HG03064 (cell line): ENCODE measurements at regions not wholly inside any gene's neighbourhood (a gene's known extent, or its start where the extent isn't known, plus 50 kb on each side); places are given as distances from the start of the nearest gene placed in this dataset.
A peak's percentile ranks its signal among the peaks of the same experiment; 100 is the strongest.

Source experiments
- ATAC-seq: cut with Tn5 transposase; IDR thresholded peaks from one replicate; pipeline ENCODE4 v1.9.1; 2021; ENCODE audit warnings: low read depth; ENCODE audit not compliant: unreplicated experiment

DNA sequence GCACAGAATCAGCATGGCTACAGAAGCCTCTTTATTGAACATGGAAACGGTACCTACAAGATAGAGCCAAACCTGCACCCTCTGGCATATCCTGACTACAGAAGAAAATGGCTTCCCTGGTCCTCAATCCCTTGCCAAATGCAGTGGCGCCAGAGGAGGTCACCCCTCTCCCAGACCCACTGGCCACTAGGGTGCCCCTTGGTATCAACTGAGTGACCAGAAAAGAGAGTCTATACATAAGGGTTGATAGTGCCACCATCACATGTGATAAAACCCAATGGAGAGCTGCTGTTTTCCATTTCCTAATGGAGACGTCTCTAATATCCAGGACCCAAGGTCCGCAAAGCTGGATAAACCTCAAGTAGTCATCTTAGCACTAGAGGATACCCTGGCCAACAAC lies 52.7 kb upstream of the ALK start:
- no peak for ATAC-seq

- no peak for ATAC-seq
Measured at GRCh38 chr2:29977284-29977683, 55.9 kb upstream of the ALK start.

DNA sequence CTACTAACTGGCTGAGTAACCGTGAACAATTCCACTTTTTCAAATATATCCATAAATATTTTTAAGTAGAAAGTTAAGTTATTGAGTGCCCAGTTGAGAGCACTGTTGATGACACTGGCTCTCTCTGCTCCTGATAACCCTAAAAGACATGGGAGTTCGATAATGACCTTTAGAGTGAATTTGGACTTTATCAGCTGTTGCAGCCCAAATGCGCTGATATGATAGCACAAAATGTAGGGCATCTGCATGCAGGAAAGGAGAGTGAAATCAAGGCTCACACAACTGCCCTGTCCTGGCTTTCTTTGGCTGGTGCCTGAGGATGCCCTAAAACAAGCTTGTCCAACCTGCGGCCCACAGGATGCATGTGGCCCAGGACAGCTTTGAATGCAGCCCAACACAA lies 60.0 kb upstream of the ALK start:
- no peak for ATAC-seq

- no peak for ATAC-seq
Measured at GRCh38 chr2:29983308-29983707, 61.9 kb upstream of the ALK start.

DNA sequence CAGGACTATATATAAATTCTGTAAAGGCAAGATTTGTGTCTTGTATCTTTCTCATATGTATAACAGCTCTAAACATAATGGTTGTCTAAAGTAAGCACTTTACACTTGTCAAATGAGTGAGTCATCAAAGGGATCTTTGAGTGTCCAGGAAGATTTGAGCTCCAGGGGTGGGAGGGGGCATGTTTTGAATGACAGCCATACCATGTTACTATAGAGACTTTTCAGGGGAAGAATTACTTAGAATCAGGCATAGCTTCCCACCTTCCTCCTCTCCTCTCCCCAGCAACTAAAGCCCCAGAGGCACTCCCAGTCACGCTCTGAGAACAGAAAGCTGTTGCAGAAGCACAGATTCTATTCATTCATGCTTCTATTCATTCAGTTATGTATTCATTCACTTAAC lies 65.8 kb upstream of the ALK start:
- no peak for ATAC-seq

GRCh38 chr2:29990129-29990528 lies 68.7 kb upstream of the ALK start:
- ATAC-seq, result no peak

DNA sequence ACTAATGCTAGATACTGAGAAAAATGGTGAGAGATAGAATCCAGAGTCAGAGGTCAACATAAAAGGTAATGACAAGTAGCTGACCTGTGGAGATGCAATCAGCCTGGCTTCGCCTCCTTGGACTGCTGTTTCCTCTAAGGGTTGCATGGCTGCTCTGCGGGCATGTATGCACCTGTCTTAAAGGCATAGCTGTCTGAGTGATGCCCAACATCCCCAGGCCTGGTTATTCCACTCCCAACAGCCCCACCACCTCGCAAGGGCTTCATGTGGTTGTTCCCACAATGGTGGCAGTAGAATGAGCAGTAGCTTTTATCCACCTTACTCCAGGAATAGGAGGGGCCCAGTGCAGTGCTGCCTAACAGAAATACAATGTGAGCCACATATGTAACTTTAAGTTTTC lies 69.7 kb upstream of the ALK start:
- ATAC-seq, result no peak

- no peak for ATAC-seq
Measured at GRCh38 chr2:29995241-29995640, 73.9 kb upstream of the ALK start.

GRCh38 chr2:30003128-30003527 lies 81.7 kb upstream of the ALK start:
- no peak for ATAC-seq

DNA sequence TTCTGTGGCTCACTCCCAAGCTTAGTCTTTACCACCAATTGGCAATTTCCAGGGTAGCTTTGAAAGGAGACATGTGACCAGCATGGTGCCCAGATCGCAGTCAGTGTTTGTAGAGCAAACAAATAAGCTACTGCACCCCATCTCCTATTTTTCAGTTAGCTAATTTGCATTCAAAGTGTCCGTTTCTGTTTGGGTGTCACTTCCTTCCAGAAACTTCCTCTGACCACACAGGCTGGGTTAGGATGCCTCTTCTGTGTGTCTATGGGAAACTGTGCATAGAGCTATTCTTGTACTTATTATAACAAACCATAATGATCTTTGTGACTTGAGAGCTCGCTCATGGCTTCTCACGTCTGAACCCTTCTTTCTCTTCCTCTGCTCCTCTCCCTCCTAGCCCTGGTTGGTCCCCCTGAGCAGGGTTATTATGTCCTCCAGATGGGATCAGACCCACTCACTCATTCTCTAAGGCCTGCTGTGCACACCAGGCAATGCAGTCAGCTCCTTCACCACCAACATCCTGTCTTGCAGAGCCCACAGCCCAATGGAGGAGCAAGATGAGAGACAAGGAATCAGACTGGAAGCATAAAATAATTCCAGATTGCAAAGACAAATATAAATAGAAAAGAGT lies 101.2 kb upstream of the ALK start:
- ATAC-seq, result peak; percentile 86

DNA sequence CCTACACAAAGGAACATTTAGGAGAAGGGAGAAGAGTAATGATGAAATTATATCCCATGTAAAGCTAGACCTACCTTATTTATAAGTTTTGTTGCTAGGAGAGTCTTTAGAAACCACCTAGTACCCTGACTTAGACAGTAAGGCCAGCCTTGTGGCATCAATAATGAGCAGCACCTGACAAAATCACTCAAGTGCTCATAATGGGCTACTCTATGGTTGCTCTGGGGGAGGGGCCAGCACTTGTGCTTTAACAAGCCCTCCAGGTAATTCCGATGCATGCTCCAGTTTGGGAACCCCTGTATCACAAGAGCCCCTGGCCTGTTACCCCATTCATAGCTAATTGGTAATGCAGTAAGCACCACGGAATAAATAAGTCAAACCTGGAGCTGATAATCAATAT lies 102.9 kb upstream of the ALK start:
- no peak for ATAC-seq

- no peak for ATAC-seq
Measured at GRCh38 chr2:30026091-30027055, 105.0 kb upstream of the ALK start.

DNA sequence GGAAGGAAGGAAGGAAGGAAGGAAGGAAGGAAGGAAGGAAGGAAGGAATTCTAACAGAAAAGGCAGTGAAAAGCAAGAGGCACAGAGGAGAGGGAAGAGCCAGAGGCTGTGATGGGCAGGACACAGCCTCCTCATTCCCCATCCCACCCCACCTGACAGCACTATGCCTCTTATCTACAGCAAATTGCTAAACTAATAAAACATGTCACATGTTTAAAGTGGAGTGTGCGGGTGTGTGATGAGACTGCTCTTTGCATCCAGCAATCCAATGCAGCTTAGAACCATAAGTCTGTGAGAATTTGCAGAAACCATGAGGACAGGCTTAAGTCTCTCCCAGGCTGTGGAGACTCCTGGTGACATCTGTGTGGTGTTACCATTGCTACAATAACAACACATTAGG lies 108.4 kb upstream of the ALK start:
- ATAC-seq, result no peak

GRCh38 chr2:30030361-30030760 lies 109.0 kb upstream of the ALK start:
- ATAC-seq, result no peak

GRCh38 chr2:30031184-30031583 lies 109.8 kb upstream of the ALK start:
- ATAC-seq, result no peak

DNA sequence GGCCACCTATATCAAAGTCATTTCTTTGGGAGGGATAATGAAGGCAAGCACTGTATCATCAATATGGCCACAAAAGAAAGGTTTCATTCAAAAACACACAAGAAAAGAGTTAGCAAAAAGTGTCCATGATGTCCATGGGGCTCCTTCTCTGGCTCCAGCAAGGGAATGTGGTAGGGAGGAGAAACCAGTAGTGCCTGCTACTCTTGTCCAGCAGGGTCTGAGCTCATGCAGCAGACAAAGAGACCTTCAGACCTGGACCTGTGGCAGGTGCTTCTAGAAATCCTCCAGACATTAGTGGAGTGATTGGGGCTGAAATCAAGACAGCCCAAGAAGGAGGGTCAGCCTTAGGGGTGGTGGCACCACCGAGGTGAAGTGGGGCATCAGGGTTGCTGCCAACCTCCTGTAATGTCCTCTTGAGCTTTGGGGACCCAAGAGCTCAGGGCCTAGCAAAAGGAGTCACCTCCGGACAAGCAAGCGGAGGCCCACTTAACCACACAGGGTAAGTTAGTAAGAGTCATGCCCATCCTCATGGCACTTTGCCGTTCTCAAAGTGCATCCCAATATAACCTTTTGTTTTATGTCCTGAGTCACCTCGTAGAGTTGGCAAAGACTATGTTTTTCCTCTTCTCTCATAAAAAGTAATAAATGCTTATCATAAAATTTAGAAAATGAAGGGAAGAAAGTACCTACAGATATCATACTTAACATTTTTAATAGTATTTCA lies 112.6 kb upstream of the YPEL5 start:
- ATAC-seq, result no peak

DNA sequence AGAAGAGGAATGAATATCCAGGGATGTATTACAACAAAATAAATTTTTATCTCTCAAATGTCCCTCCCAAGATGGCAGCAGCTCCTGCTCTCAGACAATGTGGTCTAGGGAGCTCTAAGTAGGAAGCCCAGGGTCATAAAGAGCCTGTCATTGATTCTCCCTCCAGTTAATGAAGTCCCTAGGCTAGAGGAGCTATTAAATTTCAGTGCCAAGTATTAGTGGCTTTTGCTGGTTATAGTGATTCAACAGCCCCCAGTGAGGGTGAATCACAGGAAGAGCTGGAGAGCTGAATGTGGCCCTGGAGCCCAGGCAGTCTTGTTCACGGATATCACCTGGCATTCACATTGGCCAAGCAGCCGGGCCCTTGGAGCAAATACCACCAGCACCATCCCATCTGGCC lies 109.8 kb upstream of the YPEL5 start:
- ATAC-seq, result no peak

- ATAC-seq, result no peak
Measured at GRCh38 chr2:30038419-30038818, 108.4 kb upstream of the YPEL5 start.

- no peak for ATAC-seq
Measured at GRCh38 chr2:30039101-30039500, 107.7 kb upstream of the YPEL5 start.

GRCh38 chr2:30040147-30040546 lies 106.7 kb upstream of the YPEL5 start:
- no peak for ATAC-seq

GRCh38 chr2:30041884-30042283 lies 104.9 kb upstream of the YPEL5 start:
- no peak for ATAC-seq
